Neuron (in vitro differentiated cells): ENCODE measurements at regions not wholly inside any gene's neighbourhood (a gene's known extent, or its start where the extent isn't known, plus 50 kb on each side); places are given as distances from the start of the nearest gene placed in this dataset.

Experiments used
- H2AFZ ChIP-seq: one replicate; pipeline ENCODE4 v1.6.1; 2013; ENCODE audit warnings: low read depth, mild to moderate bottlenecking, inconsistent platforms, low read length, moderate library complexity
- H3K27me3 ChIP-seq: one replicate; pipeline ENCODE4 v1.6.1; 2013; ENCODE audit warnings: low read length; ENCODE audit not compliant: insufficient read depth
- H3K36me3 ChIP-seq: one replicate; pipeline ENCODE4 v1.6.1; 2013; ENCODE audit warnings: low read length; ENCODE audit not compliant: insufficient read depth
- H3K4me1 ChIP-seq: one replicate; pipeline ENCODE4 v1.6.1; 2013; ENCODE audit warnings: low read length; ENCODE audit not compliant: insufficient read depth
- H3K4me3 ChIP-seq: 2 replicates; pipeline ENCODE4 v1.5.1; 2013; ENCODE audit warnings: mild to moderate bottlenecking, low read length, moderate library complexity
- H3K9me3 ChIP-seq: one replicate; pipeline ENCODE4 v1.6.1; 2013; ENCODE audit warnings: low read length

- Histone ChIP-seq H3K4me1 (no peaks in the 10 kb centered on the region), H3K4me3 (no peak overlapping the region), H3K36me3 (no peaks in the 10 kb centered on the region), H2AFZ (no peak overlapping the region), H3K9me3 (no peaks in the 10 kb centered on the region), H3K27me3 (no peaks in the 10 kb centered on the region)
Observed at GRCh38 chr18:77679869-77680268, 430.2 kb downstream of the GALR1 start.

GRCh38 chr18:77700051-77700450, 450.4 kb downstream of the GALR1 start:
- Histone ChIP-seq H2AFZ (no peak overlapping the region), H3K9me3 (no peaks in the 10 kb centered on the region), H3K4me3 (no peak overlapping the region), H3K27me3 (no peaks in the 10 kb centered on the region), H3K4me1 (no peaks in the 10 kb centered on the region), H3K36me3 (no peaks in the 10 kb centered on the region)

- Histone ChIP-seq H3K4me1 (no peaks in the 10 kb centered on the region), H3K4me3 (no peak overlapping the region), H3K36me3 (no peaks in the 10 kb centered on the region), H3K27me3 (no peaks in the 10 kb centered on the region), H3K9me3 (no peaks in the 10 kb centered on the region), H2AFZ (no peak overlapping the region)
Observed at GRCh38 chr18:77701977-77702376, 452.3 kb downstream of the GALR1 start.

- Histone ChIP-seq H3K4me1 (no peaks in the 10 kb centered on the region), H3K36me3 (no peaks in the 10 kb centered on the region), H3K27me3 (no peaks in the 10 kb centered on the region), H3K4me3 (no peak overlapping the region), H2AFZ (no peak overlapping the region), H3K9me3 (no peaks in the 10 kb centered on the region)
Observed at GRCh38 chr18:77702686-77703085, 453.0 kb downstream of the GALR1 start.

- Histone ChIP-seq H3K27me3 (no peaks in the 10 kb centered on the region), H3K4me3 (no peak overlapping the region), H3K4me1 (no peaks in the 10 kb centered on the region), H2AFZ (no peak overlapping the region), H3K36me3 (no peaks in the 10 kb centered on the region), H3K9me3 (no peaks in the 10 kb centered on the region)
Observed at GRCh38 chr18:77705301-77705700, 455.7 kb downstream of the GALR1 start.

GRCh38 chr18:77708826-77709506, 459.3 kb downstream of the GALR1 start:
- Histone ChIP-seq H3K4me1 (no peaks in the 10 kb centered on the region), H3K27me3 (no peaks in the 10 kb centered on the region), H3K4me3 (no peak overlapping the region), H3K9me3 (no peaks in the 10 kb centered on the region), H2AFZ (no peak overlapping the region), H3K36me3 (no peaks in the 10 kb centered on the region)

GRCh38 chr18:77711096-77711495, 461.4 kb downstream of the GALR1 start:
- no peaks in the 10 kb centered on the region for H3K36me3 ChIP-seq
- no peaks in the 10 kb centered on the region for H3K27me3 ChIP-seq
- H2AFZ ChIP-seq: no peak overlapping the region
- no peaks in the 10 kb centered on the region for H3K4me1 ChIP-seq
- H3K4me3 ChIP-seq: no peak overlapping the region
- no peaks in the 10 kb centered on the region for H3K9me3 ChIP-seq

- no peak overlapping the region for H3K4me3 ChIP-seq
- no peaks in the 10 kb centered on the region for H3K4me1 ChIP-seq
Observed at GRCh38 chr18:77714716-77715115, 465.1 kb downstream of the GALR1 start.

GRCh38 chr18:77716282-77716681, 466.6 kb downstream of the GALR1 start:
- Histone ChIP-seq H3K36me3 (no peaks in the 10 kb centered on the region), H3K9me3 (no peaks in the 10 kb centered on the region), H3K4me3 (no peak overlapping the region), H3K27me3 (no peaks in the 10 kb centered on the region), H2AFZ (no peak overlapping the region), H3K4me1 (no peaks in the 10 kb centered on the region)

More at GRCh38 chr18:77714716-77715115, 465.1 kb downstream of the GALR1 start:
- H3K27me3 ChIP-seq: no peaks in the 10 kb centered on the region
- no peaks in the 10 kb centered on the region for H3K36me3 ChIP-seq
- H2AFZ ChIP-seq: no peak overlapping the region
- H3K9me3 ChIP-seq: no peaks in the 10 kb centered on the region

GRCh38 chr18:77733292-77733903, 483.8 kb downstream of the GALR1 start:
- Histone ChIP-seq H3K27me3 (no peaks in the 10 kb centered on the region), H2AFZ (no peak overlapping the region), H3K4me3 (no peak overlapping the region), H3K36me3 (no peaks in the 10 kb centered on the region), H3K4me1 (peaks cover 2% of the 10 kb centered on the region), H3K9me3 (no peaks in the 10 kb centered on the region)

GRCh38 chr18:77736842-77737241, 487.2 kb downstream of the GALR1 start:
- no peaks in the 10 kb centered on the region for H3K36me3 ChIP-seq
- H2AFZ ChIP-seq: no peak overlapping the region
- H3K27me3 ChIP-seq: no peaks in the 10 kb centered on the region
- peaks cover 2% of the 10 kb centered on the region for H3K4me1 ChIP-seq
- H3K9me3 ChIP-seq: no peaks in the 10 kb centered on the region
- no peak overlapping the region for H3K4me3 ChIP-seq

GRCh38 chr18:77737405-77737804, 487.8 kb downstream of the GALR1 start:
- Histone ChIP-seq H3K36me3 (no peaks in the 10 kb centered on the region), H2AFZ (no peak overlapping the region), H3K4me1 (peaks cover 2% of the 10 kb centered on the region), H3K9me3 (no peaks in the 10 kb centered on the region), H3K4me3 (no peak overlapping the region), H3K27me3 (no peaks in the 10 kb centered on the region)

- Histone ChIP-seq H3K9me3 (no peaks in the 10 kb centered on the region), H3K4me1 (no peaks in the 10 kb centered on the region), H3K27me3 (no peaks in the 10 kb centered on the region), H3K4me3 (no peak overlapping the region), H3K36me3 (no peaks in the 10 kb centered on the region), H2AFZ (no peak overlapping the region)
Observed at GRCh38 chr18:77749089-77749488, 499.4 kb downstream of the GALR1 start.

GRCh38 chr18:77750006-77750405, 500.4 kb downstream of the GALR1 start:
- H2AFZ ChIP-seq: no peak overlapping the region
- H3K36me3 ChIP-seq: no peaks in the 10 kb centered on the region
- H3K4me3 ChIP-seq: no peak overlapping the region
- H3K9me3 ChIP-seq: no peaks in the 10 kb centered on the region
- peaks cover 5% of the 10 kb centered on the region for H3K27me3 ChIP-seq
- no peaks in the 10 kb centered on the region for H3K4me1 ChIP-seq
